OCI-LY1 (cell line): ENCODE measurements at regions not wholly inside any gene's neighbourhood (a gene's known extent, or its start where the extent isn't known, plus 50 kb on each side); places are given as distances from the start of the nearest gene placed in this dataset.

ENCODE experiments used
- EZH2 ChIP-seq: fragments of 200-600 bp; sonication (generic), shearing (Covaris generic); IDR thresholded peaks from 2 replicates; pipeline ENCODE4 v1.8.0; 2017; ENCODE audit warnings: borderline replicate concordance, mixed run types, mild to moderate bottlenecking, antibody characterized with exemption, low read length, moderate library complexity, mixed read lengths
- TF ChIP-seq, protein P1 (sequence below): fragments of 200-600 bp; sonication (generic), shearing (Covaris generic); IDR thresholded peaks from 2 replicates; pipeline ENCODE4 v1.5.1; 2017; ENCODE audit warnings: mild to moderate bottlenecking, antibody characterized with exemption, low read length, moderate library complexity, mixed read lengths

- TF ChIP-seq, protein P1, sequence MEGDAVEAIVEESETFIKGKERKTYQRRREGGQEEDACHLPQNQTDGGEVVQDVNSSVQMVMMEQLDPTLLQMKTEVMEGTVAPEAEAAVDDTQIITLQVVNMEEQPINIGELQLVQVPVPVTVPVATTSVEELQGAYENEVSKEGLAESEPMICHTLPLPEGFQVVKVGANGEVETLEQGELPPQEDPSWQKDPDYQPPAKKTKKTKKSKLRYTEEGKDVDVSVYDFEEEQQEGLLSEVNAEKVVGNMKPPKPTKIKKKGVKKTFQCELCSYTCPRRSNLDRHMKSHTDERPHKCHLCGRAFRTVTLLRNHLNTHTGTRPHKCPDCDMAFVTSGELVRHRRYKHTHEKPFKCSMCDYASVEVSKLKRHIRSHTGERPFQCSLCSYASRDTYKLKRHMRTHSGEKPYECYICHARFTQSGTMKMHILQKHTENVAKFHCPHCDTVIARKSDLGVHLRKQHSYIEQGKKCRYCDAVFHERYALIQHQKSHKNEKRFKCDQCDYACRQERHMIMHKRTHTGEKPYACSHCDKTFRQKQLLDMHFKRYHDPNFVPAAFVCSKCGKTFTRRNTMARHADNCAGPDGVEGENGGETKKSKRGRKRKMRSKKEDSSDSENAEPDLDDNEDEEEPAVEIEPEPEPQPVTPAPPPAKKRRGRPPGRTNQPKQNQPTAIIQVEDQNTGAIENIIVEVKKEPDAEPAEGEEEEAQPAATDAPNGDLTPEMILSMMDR = no peak
- TF ChIP-seq EZH2 = no peak
These were observed 72.7 kb upstream of the B3GAT2 start for GRCh38 chr6:71029555-71029954.
